Kasumi-1 (cell line): ENCODE measurements at regions not wholly inside any gene's neighbourhood (a gene's known extent, or its start where the extent isn't known, plus 50 kb on each side); places are given as distances from the start of the nearest gene placed in this dataset.
"Not testable (repeated sequence)": the region's sequence is repeated elsewhere in the genome, so short reads cannot be mapped to it uniquely, and the experiment has no call there.

Source experiments
- DNase-seq, 2 experiments: peaks; one replicate each; lab custom pipeline; 2025; lab: John Stamatoyannopoulos, UW

DNA sequence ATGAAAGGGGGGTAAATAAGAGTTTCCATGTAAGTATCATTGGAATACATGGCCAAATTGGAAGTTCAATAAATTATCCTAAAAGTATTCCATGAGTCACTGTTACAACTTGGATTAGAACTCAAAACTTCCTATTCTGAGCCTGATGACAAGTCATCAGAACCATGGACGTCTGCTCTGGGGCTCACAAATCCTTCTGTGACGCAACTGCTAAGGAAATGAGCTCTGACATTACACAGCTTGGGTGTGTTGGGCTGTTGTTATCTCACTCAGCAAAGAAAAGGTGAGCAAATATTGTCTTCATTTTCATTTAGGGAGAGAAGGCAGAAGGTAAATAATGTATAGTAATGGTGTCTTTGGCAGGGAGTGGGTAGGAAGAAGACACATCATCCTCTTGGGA, 214.8 kb upstream of the ADO start:
- no peak for DNase-seq

- no peak for DNase-seq
These were observed 214.2 kb upstream of the ADO start for GRCh38 chr10:62590306-62590705.

- peak; percentile 70 to 77 for DNase-seq
These were observed 210.4 kb upstream of the ADO start for GRCh38 chr10:62594093-62594520.

GRCh38 chr10:62597226-62597625, 207.3 kb upstream of the ADO start:
- DNase-seq = no peak

DNA sequence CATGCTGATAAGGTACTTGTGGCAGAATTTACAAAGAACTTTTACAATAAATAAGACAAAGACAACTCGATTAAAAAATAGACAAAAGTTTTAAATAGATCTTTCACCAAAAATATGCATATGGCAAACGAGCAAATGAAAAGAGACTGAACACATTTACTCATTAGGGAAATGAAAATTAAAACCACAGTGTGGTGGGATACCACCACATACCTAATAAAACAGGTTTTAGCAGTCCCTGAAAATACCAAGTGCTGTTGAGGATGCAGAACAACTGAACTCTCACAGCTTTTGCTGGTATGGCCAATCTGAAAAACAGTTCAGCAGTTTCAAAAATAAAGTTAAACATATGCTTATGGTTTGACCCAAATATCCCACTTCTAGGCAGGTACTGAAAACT, 205.4 kb upstream of the ADO start:
- no peak for DNase-seq

DNA sequence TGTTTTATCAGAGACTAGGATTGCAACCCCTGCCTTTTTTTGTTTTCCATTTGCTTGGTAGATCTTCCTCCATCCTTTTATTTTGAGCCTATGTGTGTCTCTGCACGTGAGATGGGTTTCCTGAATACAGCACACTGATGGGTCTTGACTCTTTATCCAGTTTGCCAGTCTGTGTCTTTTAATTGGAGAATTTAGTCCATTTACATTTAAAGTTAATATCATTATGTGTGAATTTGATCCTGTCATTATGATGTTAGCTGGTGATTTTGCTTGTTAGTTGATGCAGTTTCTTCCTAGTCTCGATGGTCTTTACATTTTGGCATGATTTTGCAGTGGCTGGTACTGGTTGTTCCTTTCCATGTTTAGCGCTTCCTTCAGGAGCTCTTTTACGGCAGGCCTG, 198.0 kb upstream of the ADO start:
- DNase-seq = not testable (repeated sequence)

DNA sequence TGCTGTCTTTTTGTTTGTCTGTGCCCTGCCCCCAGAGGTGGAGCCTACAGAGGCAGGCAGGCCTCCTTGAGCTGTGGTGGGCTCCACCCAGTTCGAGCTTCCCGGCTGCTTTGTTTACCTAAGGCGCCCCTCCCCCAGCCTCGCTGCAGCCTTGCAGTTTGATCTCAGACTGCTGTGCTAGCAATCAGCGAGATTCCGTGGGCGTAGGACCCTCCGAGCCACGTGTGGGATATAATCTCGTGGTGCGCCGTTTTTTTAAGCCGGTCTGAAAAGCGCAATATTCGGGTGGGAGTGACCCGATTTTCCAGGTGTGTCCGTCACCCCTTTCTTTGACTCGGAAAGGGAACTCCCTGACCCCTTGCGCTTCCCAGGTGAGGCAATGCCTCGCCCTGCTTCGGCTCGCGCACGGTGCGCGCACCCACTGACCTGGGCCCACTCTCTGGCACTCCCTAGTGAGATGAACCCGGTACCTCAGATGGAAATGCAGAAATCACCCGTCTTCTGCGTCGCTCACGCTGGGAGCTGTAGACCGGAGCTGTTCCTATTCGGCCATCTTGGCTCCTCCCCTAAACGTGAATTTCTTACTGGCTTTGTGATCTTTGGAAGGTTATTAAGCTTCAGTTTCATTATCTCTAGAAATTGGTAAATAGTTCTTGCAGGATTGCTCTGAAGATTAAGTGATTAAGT, 196.2 kb upstream of the ADO start:
- DNase-seq = not testable (repeated sequence)

DNA sequence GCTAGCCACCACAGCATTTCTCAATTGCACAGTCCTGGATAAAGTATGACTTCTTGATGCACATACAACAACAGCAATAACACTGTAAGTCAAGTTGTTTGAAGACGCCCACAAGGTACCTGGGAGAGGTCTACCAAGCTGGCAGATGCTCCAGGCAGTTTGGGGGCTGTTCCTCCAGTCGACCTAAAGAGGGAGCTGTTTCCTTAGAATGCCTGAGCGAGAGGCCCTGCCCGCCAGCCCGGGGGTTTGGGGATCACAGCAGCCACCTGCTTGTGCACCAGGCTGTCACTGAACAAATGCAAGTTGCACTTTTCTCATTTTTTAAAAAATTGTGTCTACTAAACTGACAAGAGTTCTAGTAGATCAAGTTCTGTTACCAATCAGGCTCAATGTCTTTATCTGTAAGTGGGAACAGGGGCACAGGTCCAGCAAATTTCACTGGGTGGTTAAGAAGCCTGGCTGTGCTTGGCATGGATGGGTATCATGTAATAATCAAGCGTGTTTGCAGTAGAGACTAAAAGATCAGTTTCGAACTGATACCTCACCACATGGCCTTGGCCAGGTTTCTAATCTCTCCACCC, 193.8 kb upstream of the ADO start:
- peak; percentile 81 to 95 for DNase-seq

GRCh38 chr10:62613424-62613823, 191.1 kb upstream of the ADO start:
- DNase-seq = no peak

DNA sequence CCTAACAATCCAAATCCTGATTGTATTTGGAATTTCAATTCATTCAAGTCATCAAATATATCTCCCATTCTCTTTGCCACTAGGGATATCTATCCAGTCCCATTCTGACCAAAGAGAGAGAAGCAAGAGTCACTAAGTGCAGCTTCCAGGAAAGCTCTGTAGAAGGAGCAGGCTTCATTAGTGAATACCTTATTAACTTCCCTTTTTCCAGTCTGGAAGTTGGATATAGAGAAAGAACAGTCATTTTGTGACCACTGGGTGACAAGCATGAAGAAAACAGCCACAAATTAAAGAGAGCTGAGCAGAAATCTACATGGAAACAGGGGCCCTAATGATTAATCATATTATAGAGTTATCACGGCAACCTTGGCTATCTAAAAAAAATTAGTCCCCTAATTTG, 190.7 kb upstream of the ADO start:
- no peak for DNase-seq

DNA sequence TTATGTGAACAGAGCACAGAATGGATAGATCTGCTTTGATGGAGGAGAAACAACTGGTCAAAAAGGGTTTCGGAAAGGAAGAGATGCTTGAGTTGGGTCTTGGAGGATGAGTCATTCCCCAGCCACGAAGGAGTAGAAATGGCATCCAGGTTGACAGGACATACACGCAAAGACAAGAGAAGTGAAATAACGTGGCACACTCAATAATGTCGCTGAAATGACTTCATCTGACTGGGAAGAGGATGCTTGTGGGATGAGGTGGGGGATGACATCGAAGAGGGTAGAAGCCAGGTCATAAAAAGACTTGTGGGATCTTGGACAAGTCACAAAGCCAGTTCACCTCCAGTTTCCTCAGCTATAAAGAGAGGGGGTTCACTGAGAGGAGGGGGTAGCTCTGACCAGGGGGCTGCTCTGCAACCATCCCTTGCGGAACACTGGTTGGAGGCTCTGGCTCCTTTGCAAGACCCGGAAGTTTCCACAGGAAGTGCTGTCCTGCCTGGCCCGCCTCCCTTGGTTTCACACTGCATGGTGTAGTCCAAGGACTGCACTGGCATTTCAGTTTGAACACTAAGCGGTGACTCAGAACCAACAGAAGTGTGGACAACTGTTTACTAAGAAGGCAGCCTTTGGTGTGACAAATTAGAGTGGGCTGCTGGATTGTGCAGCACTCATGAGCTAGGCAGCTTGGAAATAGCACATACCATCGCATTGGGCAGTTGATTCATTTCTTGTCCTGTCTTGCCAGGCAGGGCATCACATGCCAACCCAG, 189.9 kb upstream of the ADO start:
- DNase-seq = no peak

DNA sequence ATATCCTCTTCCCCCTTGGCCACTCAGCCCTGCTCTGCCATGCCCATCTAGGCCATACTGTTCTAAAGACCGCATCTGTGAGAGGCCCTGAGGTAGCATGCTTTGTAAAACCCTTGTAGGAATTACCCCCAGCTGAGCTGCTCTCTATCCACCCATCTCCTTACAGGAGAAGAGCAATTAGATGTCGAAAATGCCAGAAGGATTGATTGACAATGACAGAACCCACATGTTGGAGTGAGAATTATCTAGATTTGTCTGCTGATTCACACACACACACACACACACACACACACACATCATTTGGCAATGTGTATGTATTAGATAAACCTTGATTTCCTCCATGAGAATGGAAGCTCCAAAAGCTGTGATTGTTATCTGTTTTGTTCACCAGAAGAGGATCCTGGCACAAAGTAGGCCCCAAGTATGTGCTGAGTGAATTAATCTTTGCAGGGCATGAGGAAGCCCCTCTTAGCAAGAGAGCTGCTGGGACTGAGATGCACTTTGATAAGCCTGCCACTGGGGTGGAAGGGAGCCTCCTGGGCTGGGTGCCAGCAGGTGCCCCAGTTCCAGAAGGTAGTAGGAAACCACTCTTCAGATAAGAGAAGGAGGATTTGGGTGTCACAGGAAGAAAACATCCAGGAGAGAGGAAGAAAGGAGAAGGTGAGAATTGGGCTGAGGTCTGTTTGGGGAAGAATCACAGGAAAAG, 187.5 kb upstream of the ADO start:
- DNase-seq = peak; percentile 28 to 50

GRCh38 chr10:62617652-62618051, 186.9 kb upstream of the ADO start:
- peak in 1 of 2 experiments; percentile 50 for DNase-seq

- DNase-seq = peak; percentile 69 to 74
These were observed 186.5 kb upstream of the ADO start for GRCh38 chr10:62618054-62618453.

GRCh38 chr10:62618576-62619412, 185.7 kb upstream of the ADO start:
- DNase-seq = peak; percentile 54 to 69

GRCh38 chr10:62619413-62619738, 185.1 kb upstream of the ADO start:
- DNase-seq = peak; percentile 35 to 49

- DNase-seq = peak; percentile 49 to 70
These were observed 184.0 kb upstream of the ADO start for GRCh38 chr10:62620491-62620890.

GRCh38 chr10:62623223-62623622, 181.3 kb upstream of the ADO start:
- no peak for DNase-seq

- no peak for DNase-seq
These were observed 179.0 kb upstream of the ADO start for GRCh38 chr10:62625484-62625883.

DNA sequence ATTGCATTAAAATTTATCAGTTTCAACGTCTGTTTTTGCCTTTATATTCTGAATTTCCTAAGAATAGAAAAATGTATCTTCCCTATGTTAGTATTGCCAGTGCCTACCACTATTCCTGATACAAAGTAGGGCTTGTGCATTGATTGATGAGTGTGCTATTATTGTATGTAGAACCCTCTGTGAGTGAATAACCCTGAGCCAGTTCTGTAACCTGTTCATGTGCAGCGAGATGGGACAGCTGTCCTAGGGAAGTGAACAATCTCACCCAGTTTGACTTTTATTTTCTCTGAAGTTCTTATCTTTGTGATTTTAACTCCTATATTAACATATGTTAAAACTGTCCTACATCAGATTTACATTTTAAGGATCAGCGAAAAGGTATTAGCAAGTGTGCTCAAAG, 178.4 kb upstream of the ADO start:
- DNase-seq = no peak

DNA sequence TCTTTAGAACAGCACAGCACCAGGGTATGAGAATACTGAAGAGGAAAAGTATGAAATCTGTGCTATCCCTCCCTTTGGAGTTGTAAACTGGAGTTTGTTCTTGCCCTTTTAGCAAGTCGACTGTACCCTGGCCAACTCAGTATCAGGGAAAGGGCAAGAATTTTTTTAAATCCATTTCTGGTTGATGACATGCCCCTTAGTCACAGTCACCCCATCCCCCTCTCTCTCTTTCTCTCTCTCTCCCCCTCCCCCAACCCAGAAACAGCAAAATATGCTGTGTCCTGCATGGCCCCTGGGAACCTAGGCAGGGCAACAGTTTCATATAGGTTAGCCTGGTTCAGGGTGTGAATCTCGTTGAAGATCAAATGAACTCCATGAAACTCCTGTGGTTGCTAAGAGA, 177.7 kb upstream of the ADO start:
- DNase-seq = no peak

DNA sequence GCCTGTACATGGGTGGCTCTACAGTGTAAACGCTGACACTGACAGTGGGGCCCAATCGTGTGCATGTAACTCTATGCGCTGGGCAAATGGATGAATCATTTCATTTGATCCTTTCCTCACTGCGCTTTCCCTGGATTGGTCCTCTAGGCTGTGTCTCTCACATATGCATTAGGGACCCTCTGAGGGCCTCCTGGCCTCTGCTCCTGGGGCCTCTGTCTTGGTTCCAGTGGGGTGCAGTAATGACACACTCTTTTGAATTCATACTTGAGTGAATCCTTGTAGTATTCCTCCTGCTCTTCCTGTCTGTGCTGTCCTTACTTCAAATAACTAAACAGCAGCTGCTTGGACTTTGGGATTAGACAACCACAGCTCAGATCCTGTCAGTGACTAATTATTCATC, 176.5 kb upstream of the ADO start:
- DNase-seq = no peak
